Mesodermal cell (in vitro differentiated cells): ENCODE measurements at regions not wholly inside any gene's neighbourhood (a gene's known extent, or its start where the extent isn't known, plus 50 kb on each side); places are given as distances from the start of the nearest gene placed in this dataset.

Source experiments
- H3K27ac ChIP-seq: 2 replicates; pipeline ENCODE4 v1.7.0; 2013; ENCODE audit warnings: mild to moderate bottlenecking, low read depth, low read length, moderate library complexity; ENCODE audit not compliant: severe bottlenecking
- H3K36me3 ChIP-seq: 2 replicates; pipeline ENCODE4 v1.7.1; 2013; ENCODE audit warnings: mild to moderate bottlenecking, low read length, moderate library complexity; ENCODE audit not compliant: control insufficient read depth, insufficient read depth
- H3K4me1 ChIP-seq: one replicate; pipeline ENCODE4 v1.7.1; 2013; ENCODE audit warnings: mild to moderate bottlenecking, low read length; ENCODE audit not compliant: insufficient read depth, control insufficient read depth, poor library complexity, severe bottlenecking
- H3K4me3 ChIP-seq: 2 replicates; pipeline ENCODE4 v1.7.0; 2013; ENCODE audit warnings: low read length, control low read depth, mild to moderate bottlenecking; ENCODE audit not compliant: insufficient read depth, poor library complexity, severe bottlenecking; ENCODE audit errors: extremely low read depth
- H3K9me3 ChIP-seq: 2 replicates; pipeline ENCODE4 v1.7.1; 2013; ENCODE audit warnings: mild to moderate bottlenecking, low read length, moderate library complexity; ENCODE audit not compliant: control insufficient read depth
- WGBS, 2 experiments: methylation state at CpG; one replicate each; pipeline ENCODE4 v1.1.5; 2013; ENCODE audit warnings: missing lambda C conversion rate in 2 of 2; ENCODE audit not compliant: insufficient coverage in 2 of 2; 5-methylcytosine and 5-hydroxymethylcytosine counted together

GRCh38 chr9:86599561-86599960, 245.4 kb upstream of the TUT7 start:
- no peak overlapping the region for H3K4me3 ChIP-seq
- no CpG with 5 or more reads among the region's 1 CpG for WGBS, 2 experiments
- H3K27ac ChIP-seq: no peak overlapping the region
- no peaks in the 10 kb centered on the region for H3K9me3 ChIP-seq
- peaks cover 55% of the 10 kb centered on the region for H3K4me1 ChIP-seq
- no peaks in the 10 kb centered on the region for H3K36me3 ChIP-seq

- no peaks in the 10 kb centered on the region for H3K36me3 ChIP-seq
- peaks cover 55% of the 10 kb centered on the region for H3K4me1 ChIP-seq
- H3K4me3 ChIP-seq: no peak overlapping the region
- no peaks in the 10 kb centered on the region for H3K9me3 ChIP-seq
- 80 to 81% methylated on average over 8 of the region's 10 CpGs for WGBS, 2 experiments
- H3K27ac ChIP-seq: peak overlapping the region; percentile 33
Measured at GRCh38 chr9:86598411-86599239, 244.4 kb upstream of the TUT7 start.

GRCh38 chr9:86594724-86595123, 240.5 kb upstream of the TUT7 start:
- WGBS, 2 experiments: 90 to 93% methylated on average over 8 to 10 of the region's 10 CpGs
- no peaks in the 10 kb centered on the region for H3K9me3 ChIP-seq

GRCh38 chr9:86591472-86591871, 237.3 kb upstream of the TUT7 start:
- no peaks in the 10 kb centered on the region for H3K36me3 ChIP-seq
- no peak overlapping the region for H3K27ac ChIP-seq
- no peak overlapping the region for H3K4me3 ChIP-seq
- no peaks in the 10 kb centered on the region for H3K9me3 ChIP-seq
- WGBS, 2 experiments: 93 to 100% methylated on average over 2 of the region's 4 CpGs
- H3K4me1 ChIP-seq: peaks cover 5% of the 10 kb centered on the region

More at GRCh38 chr9:86594724-86595123, 240.5 kb upstream of the TUT7 start:
- Histone ChIP-seq H3K27ac (no peak overlapping the region), H3K36me3 (no peaks in the 10 kb centered on the region), H3K4me1 (peaks cover 21% of the 10 kb centered on the region), H3K4me3 (no peak overlapping the region)

GRCh38 chr9:86589730-86590129, 235.5 kb upstream of the TUT7 start:
- H3K4me3 ChIP-seq: no peak overlapping the region
- no peaks in the 10 kb centered on the region for H3K36me3 ChIP-seq
- H3K27ac ChIP-seq: no peak overlapping the region
- WGBS, 2 experiments: 95% methylated on average over 8 to 10 of the region's 11 CpGs
- H3K9me3 ChIP-seq: no peaks in the 10 kb centered on the region
- H3K4me1 ChIP-seq: peaks cover 7% of the 10 kb centered on the region

- Histone ChIP-seq H3K27ac (no peak overlapping the region), H3K9me3 (no peaks in the 10 kb centered on the region), H3K4me1 (peaks cover 6% of the 10 kb centered on the region), H3K4me3 (no peak overlapping the region), H3K36me3 (no peaks in the 10 kb centered on the region)
- 86 to 93% methylated on average over 1 to 2 of the region's 6 CpGs for WGBS, 2 experiments
Measured at GRCh38 chr9:86589273-86589672, 235.1 kb upstream of the TUT7 start.

GRCh38 chr9:86586144-86586494, 231.9 kb upstream of the TUT7 start:
- Histone ChIP-seq H3K4me1 (peaks cover 6% of the 10 kb centered on the region), H3K27ac (no peak overlapping the region), H3K9me3 (no peaks in the 10 kb centered on the region), H3K4me3 (no peak overlapping the region), H3K36me3 (no peaks in the 10 kb centered on the region)

GRCh38 chr9:86585422-86586143, 231.4 kb upstream of the TUT7 start:
- peak overlapping the region; percentile 2 for H3K27ac ChIP-seq

GRCh38 chr9:86580688-86581087, 226.5 kb upstream of the TUT7 start:
- 80 to 88% methylated on average over 3 to 5 of the region's 6 CpGs for WGBS, 2 experiments
- H3K36me3 ChIP-seq: no peaks in the 10 kb centered on the region
- no peaks in the 10 kb centered on the region for H3K9me3 ChIP-seq
- H3K4me3 ChIP-seq: no peak overlapping the region
- H3K4me1 ChIP-seq: peaks cover 10% of the 10 kb centered on the region
- H3K27ac ChIP-seq: no peak overlapping the region

More at GRCh38 chr9:86585422-86586143, 231.4 kb upstream of the TUT7 start:
- no peaks in the 10 kb centered on the region for H3K9me3 ChIP-seq
- H3K4me1 ChIP-seq: peaks cover 6% of the 10 kb centered on the region
- no peaks in the 10 kb centered on the region for H3K36me3 ChIP-seq
- WGBS, 2 experiments: 40 to 60% methylated on average over 1 to 3 of the region's 7 CpGs
- no peak overlapping the region for H3K4me3 ChIP-seq

GRCh38 chr9:86578722-86579121, 224.5 kb upstream of the TUT7 start:
- Histone ChIP-seq H3K36me3 (no peaks in the 10 kb centered on the region), H3K4me1 (peaks cover 4% of the 10 kb centered on the region), H3K4me3 (no peak overlapping the region), H3K27ac (no peak overlapping the region), H3K9me3 (no peaks in the 10 kb centered on the region)
- WGBS, 2 experiments: 85 to 100% methylated on average over 1 of the region's 3 CpGs
